ENCODE measurements at regions not wholly inside any gene's neighbourhood (a gene's known extent, or its start where the extent isn't known, plus 50 kb on each side); places are given as distances from the start of the nearest gene placed in this dataset.

DNA sequence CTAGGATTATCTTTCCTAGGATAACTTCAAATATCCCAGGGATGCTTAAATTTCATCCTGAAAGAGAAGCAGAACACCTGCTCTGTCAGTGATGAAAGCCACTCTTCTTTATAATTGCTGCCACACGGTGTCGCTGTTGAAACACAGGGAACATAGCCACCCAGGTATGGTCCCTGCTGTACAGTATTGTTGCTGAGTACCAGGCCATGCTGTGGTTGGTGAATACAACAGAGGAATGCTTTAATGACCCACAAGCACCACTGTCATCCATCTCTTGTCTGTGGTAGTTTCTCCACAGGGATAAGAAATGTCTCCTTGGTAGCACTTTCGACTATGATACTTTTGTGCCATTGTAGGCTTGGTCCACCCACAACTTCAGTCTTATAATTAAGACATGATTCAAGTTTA lies 70.6 kb upstream of the STARD3NL start (continued):
- TF ChIP-seq SREBF2 (IDR thresholded peaks at IDR 0.05; ENCODE audit: low read length) (no peak), NFIC (IDR thresholded peaks at IDR 0.05; ENCODE audit: low read depth, low read length) (no peak), E2F4 (IDR thresholded peaks at IDR 0.05; ENCODE audit: low read depth, low read length) (no peak), HDGF (IDR thresholded peaks at IDR 0.05) (no peak), ATF7 (IDR thresholded peaks at IDR 0.05; ENCODE audit: low read depth) (no peak), ZSCAN29 (IDR thresholded peaks at IDR 0.05) (no peak), ETV6 (conservative IDR thresholded peaks at IDR 0.05 in 1 of 2, IDR thresholded peaks at IDR 0.05 in 1 of 2; ENCODE audit: borderline replicate concordance in 1 of 2, low read depth in 1 of 2) (no peak), HCFC1 (IDR thresholded peaks at IDR 0.05; ENCODE audit: low read length) (no peak), GATAD2B (conservative IDR thresholded peaks at IDR 0.05; ENCODE audit: low read depth) (no peak), MAX (IDR thresholded peaks at IDR 0.05; ENCODE audit: low read depth, low read length) (no peak), KDM1A (IDR thresholded peaks at IDR 0.05; ENCODE audit: borderline replicate concordance) (no peak), SMARCA5 (IDR thresholded peaks at IDR 0.05) (no peak), ZBTB40 (IDR thresholded peaks at IDR 0.05; ENCODE audit: borderline replicate concordance) (no peak), ZNF687 (IDR thresholded peaks at IDR 0.05) (no peak), CREB1 (IDR thresholded peaks at IDR 0.05; ENCODE audit: low read depth) (no peak), STAT1 (conservative IDR thresholded peaks at IDR 0.05) (no peak), TBL1XR1 (IDR thresholded peaks at IDR 0.05; ENCODE audit: low read depth, low read length) (no peak), CEBPB (IDR thresholded peaks at IDR 0.05; ENCODE audit: borderline replicate concordance in 1 of 2, low read depth in 2 of 2, low read length in 2 of 2) (no peak), ATF3 (IDR thresholded peaks at IDR 0.05; ENCODE audit: borderline replicate concordance, extremely low read depth, low read depth, low read length) (0 out of 2 replicates have a peak, but pooled peaks have one; percentile 21)
- TF ChIP-seq, protein P1, sequence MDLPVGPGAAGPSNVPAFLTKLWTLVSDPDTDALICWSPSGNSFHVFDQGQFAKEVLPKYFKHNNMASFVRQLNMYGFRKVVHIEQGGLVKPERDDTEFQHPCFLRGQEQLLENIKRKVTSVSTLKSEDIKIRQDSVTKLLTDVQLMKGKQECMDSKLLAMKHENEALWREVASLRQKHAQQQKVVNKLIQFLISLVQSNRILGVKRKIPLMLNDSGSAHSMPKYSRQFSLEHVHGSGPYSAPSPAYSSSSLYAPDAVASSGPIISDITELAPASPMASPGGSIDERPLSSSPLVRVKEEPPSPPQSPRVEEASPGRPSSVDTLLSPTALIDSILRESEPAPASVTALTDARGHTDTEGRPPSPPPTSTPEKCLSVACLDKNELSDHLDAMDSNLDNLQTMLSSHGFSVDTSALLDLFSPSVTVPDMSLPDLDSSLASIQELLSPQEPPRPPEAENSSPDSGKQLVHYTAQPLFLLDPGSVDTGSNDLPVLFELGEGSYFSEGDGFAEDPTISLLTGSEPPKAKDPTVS (IDR thresholded peaks at IDR 0.05; ENCODE audit: low read depth, low read length), result no peak

Measured in GM12878 (cell line).